GM23338 (cell line): ENCODE measurements at regions not wholly inside any gene's neighbourhood (a gene's known extent, or its start where the extent isn't known, plus 50 kb on each side); places are given as distances from the start of the nearest gene placed in this dataset.
A peak's percentile ranks its signal among the peaks of the same experiment; 100 is the strongest.

Source experiments
- CREB1 ChIP-seq: fragments of 250-450 bp; sonication (Bioruptor Pico); IDR thresholded peaks from 2 replicates; pipeline ENCODE4 v1.5.0; 2020; ENCODE audit warnings: low read depth, mild to moderate bottlenecking, moderate library complexity
- CTCF ChIP-seq, 2 experiments: fragments of 200-600 bp in 1 of 2; sonication (generic) in 1 of 2; conservative IDR thresholded peaks; 2 replicates each; pipeline versions ENCODE4 v1.5.1 to v1.6.1; 2016 to 2017; ENCODE audit warnings: antibody characterized with exemption in 2 of 2, low read depth in 2 of 2, mild to moderate bottlenecking in 2 of 2, moderate library complexity in 1 of 2
- EZH2 ChIP-seq: fragments of 200-600 bp; sonication (generic); IDR thresholded peaks from one replicate; pipeline ENCODE4 v1.8.0; 2017; ENCODE audit warnings: antibody characterized with exemption, mild to moderate bottlenecking, low read depth; ENCODE audit not compliant: unreplicated experiment
- EZH2phosphoT487 ChIP-seq: fragments of 200-600 bp; sonication (generic); IDR thresholded peaks from one replicate; pipeline ENCODE4 v1.8.1; 2018; ENCODE audit warnings: antibody characterized with exemption; ENCODE audit not compliant: unreplicated experiment
- JUNB ChIP-seq: IDR thresholded peaks from one replicate; pipeline ENCODE4 v1.6.1; 2016; ENCODE audit warnings: antibody characterized with exemption; ENCODE audit not compliant: unreplicated experiment
- NANOG ChIP-seq: IDR thresholded peaks from 2 replicates; pipeline ENCODE4 v1.6.1; 2016; ENCODE audit warnings: antibody characterized with exemption, borderline replicate concordance
- POLR2AphosphoS5 ChIP-seq: IDR thresholded peaks from 2 replicates; pipeline ENCODE4 v1.6.1; 2016; ENCODE audit warnings: antibody characterized with exemption, low read depth
- STAT1 ChIP-seq: IDR thresholded peaks from one replicate; pipeline ENCODE4 v1.6.1; 2016; ENCODE audit warnings: antibody characterized with exemption; ENCODE audit not compliant: unreplicated experiment
- ZNF114 ChIP-seq: fragments of 250-450 bp; sonication (Bioruptor Pico); IDR thresholded peaks from 2 replicates; pipeline ENCODE4 v1.5.0; 2020; ENCODE audit warnings: mild to moderate bottlenecking, moderate library complexity
- ZNF331 ChIP-seq: fragments of 250-450 bp; sonication (Bioruptor Pico); IDR thresholded peaks from 2 replicates; pipeline ENCODE4 v1.5.0; 2020; ENCODE audit warnings: low read depth, mild to moderate bottlenecking, moderate library complexity
- TF ChIP-seq, protein P1 (sequence below): IDR thresholded peaks from one replicate; pipeline ENCODE4 v1.6.1; 2018; ENCODE audit warnings: antibody characterized with exemption; ENCODE audit not compliant: unreplicated experiment
- TF ChIP-seq, protein P2 (sequence below): IDR thresholded peaks from 2 replicates; pipeline ENCODE4 v1.6.1; 2016; ENCODE audit warnings: antibody characterized with exemption
- TF ChIP-seq, protein P3 (sequence below): fragments of 250-450 bp; sonication (Bioruptor Pico); IDR thresholded peaks from 2 replicates; pipeline ENCODE4 v1.5.0; 2020; ENCODE audit warnings: mild to moderate bottlenecking, moderate library complexity

GRCh38 chr14:62168564-62169155, 406.4 kb downstream of the SNAPC1 start:
- TF ChIP-seq CTCF (conservative IDR thresholded peaks at IDR 0.05; ENCODE audit: low read depth in 2 of 2), result peak; percentile 51 to 52
- no peak for TF ChIP-seq POLR2AphosphoS5
- TF ChIP-seq CREB1, result no peak
- TF ChIP-seq, protein P1, sequence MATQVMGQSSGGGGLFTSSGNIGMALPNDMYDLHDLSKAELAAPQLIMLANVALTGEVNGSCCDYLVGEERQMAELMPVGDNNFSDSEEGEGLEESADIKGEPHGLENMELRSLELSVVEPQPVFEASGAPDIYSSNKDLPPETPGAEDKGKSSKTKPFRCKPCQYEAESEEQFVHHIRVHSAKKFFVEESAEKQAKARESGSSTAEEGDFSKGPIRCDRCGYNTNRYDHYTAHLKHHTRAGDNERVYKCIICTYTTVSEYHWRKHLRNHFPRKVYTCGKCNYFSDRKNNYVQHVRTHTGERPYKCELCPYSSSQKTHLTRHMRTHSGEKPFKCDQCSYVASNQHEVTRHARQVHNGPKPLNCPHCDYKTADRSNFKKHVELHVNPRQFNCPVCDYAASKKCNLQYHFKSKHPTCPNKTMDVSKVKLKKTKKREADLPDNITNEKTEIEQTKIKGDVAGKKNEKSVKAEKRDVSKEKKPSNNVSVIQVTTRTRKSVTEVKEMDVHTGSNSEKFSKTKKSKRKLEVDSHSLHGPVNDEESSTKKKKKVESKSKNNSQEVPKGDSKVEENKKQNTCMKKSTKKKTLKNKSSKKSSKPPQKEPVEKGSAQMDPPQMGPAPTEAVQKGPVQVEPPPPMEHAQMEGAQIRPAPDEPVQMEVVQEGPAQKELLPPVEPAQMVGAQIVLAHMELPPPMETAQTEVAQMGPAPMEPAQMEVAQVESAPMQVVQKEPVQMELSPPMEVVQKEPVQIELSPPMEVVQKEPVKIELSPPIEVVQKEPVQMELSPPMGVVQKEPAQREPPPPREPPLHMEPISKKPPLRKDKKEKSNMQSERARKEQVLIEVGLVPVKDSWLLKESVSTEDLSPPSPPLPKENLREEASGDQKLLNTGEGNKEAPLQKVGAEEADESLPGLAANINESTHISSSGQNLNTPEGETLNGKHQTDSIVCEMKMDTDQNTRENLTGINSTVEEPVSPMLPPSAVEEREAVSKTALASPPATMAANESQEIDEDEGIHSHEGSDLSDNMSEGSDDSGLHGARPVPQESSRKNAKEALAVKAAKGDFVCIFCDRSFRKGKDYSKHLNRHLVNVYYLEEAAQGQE, result no peak
- no peak for TF ChIP-seq EZH2
- TF ChIP-seq EZH2phosphoT487, result no peak
- TF ChIP-seq, protein P2, sequence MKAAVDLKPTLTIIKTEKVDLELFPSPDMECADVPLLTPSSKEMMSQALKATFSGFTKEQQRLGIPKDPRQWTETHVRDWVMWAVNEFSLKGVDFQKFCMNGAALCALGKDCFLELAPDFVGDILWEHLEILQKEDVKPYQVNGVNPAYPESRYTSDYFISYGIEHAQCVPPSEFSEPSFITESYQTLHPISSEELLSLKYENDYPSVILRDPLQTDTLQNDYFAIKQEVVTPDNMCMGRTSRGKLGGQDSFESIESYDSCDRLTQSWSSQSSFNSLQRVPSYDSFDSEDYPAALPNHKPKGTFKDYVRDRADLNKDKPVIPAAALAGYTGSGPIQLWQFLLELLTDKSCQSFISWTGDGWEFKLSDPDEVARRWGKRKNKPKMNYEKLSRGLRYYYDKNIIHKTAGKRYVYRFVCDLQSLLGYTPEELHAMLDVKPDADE, result no peak
- no peak for TF ChIP-seq JUNB
- no peak for TF ChIP-seq ZNF331 (CRISPR knock-in tag)
- TF ChIP-seq ZNF114 (CRISPR knock-in tag), result no peak
- TF ChIP-seq NANOG, result no peak
- TF ChIP-seq, protein P3, sequence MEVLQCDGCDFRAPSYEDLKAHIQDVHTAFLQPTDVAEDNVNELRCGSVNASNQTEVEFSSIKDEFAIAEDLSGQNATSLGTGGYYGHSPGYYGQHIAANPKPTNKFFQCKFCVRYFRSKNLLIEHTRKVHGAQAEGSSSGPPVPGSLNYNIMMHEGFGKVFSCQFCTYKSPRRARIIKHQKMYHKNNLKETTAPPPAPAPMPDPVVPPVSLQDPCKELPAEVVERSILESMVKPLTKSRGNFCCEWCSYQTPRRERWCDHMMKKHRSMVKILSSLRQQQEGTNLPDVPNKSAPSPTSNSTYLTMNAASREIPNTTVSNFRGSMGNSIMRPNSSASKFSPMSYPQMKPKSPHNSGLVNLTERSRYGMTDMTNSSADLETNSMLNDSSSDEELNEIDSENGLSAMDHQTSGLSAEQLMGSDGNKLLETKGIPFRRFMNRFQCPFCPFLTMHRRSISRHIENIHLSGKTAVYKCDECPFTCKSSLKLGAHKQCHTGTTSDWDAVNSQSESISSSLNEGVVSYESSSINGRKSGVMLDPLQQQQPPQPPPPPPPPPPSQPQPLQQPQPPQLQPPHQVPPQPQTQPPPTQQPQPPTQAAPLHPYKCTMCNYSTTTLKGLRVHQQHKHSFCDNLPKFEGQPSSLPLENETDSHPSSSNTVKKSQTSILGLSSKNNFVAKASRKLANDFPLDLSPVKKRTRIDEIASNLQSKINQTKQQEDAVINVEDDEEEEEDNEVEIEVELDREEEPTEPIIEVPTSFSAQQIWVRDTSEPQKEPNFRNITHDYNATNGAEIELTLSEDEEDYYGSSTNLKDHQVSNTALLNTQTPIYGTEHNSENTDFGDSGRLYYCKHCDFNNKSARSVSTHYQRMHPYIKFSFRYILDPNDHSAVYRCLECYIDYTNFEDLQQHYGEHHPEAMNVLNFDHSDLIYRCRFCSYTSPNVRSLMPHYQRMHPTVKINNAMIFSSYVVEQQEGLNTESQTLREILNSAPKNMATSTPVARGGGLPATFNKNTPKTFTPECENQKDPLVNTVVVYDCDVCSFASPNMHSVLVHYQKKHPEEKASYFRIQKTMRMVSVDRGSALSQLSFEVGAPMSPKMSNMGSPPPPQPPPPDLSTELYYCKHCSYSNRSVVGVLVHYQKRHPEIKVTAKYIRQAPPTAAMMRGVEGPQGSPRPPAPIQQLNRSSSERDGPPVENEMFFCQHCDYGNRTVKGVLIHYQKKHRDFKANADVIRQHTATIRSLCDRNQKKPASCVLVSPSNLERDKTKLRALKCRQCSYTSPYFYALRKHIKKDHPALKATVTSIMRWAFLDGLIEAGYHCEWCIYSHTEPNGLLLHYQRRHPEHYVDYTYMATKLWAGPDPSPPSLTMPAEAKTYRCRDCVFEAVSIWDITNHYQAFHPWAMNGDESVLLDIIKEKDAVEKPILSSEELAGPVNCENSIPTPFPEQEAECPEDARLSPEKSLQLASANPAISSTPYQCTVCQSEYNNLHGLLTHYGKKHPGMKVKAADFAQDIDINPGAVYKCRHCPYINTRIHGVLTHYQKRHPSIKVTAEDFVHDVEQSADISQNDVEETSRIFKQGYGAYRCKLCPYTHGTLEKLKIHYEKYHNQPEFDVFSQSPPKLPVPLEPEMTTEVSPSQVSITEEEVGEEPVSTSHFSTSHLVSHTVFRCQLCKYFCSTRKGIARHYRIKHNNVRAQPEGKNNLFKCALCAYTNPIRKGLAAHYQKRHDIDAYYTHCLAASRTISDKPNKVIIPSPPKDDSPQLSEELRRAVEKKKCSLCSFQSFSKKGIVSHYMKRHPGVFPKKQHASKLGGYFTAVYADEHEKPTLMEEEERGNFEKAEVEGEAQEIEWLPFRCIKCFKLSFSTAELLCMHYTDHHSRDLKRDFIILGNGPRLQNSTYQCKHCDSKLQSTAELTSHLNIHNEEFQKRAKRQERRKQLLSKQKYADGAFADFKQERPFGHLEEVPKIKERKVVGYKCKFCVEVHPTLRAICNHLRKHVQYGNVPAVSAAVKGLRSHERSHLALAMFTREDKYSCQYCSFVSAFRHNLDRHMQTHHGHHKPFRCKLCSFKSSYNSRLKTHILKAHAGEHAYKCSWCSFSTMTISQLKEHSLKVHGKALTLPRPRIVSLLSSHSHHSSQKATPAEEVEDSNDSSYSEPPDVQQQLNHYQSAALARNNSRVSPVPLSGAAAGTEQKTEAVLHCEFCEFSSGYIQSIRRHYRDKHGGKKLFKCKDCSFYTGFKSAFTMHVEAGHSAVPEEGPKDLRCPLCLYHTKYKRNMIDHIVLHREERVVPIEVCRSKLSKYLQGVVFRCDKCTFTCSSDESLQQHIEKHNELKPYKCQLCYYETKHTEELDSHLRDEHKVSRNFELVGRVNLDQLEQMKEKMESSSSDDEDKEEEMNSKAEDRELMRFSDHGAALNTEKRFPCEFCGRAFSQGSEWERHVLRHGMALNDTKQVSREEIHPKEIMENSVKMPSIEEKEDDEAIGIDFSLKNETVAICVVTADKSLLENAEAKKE, result no peak
- no peak for TF ChIP-seq STAT1
